ENCODE measurements at regions not wholly inside any gene's neighbourhood (a gene's known extent, or its start where the extent isn't known, plus 50 kb on each side); places are given as distances from the start of the nearest gene placed in this dataset.

GRCh38 chr6:150773969-150774368 lies 91.5 kb upstream of the MTHFD1L start:
- no peaks in the 10 kb centered on the region for H3K27me3 ChIP-seq (ENCODE audit: insufficient read depth, low read length)
- no peaks in the 10 kb centered on the region for H3F3A ChIP-seq (ENCODE audit: insufficient read depth, low read length)
- no peak overlapping the region for H3K9ac ChIP-seq (ENCODE audit: low read length)
- TF ChIP-seq CTCF (IDR thresholded peaks at IDR 0.05; ENCODE audit: low read length) (no peak), EZH2 (IDR thresholded peaks at IDR 0.05; ENCODE audit: borderline replicate concordance, low read length) (no peak)
- no peaks in the 10 kb centered on the region for H3K9me2 ChIP-seq (ENCODE audit: low read depth, low read length)
- H3K27ac ChIP-seq (ENCODE audit: low read depth, low read length, poor library complexity, severe bottlenecking) = no peak overlapping the region
- no peaks in the 10 kb centered on the region for H4K20me1 ChIP-seq (ENCODE audit: insufficient read depth, low read length)
- peaks cover 94% of the 10 kb centered on the region for H3K36me3 ChIP-seq (ENCODE audit: insufficient read depth, low read length)
- no peak overlapping the region for H3K4me3 ChIP-seq (ENCODE audit: low read depth, low read length, poor library complexity, severe bottlenecking)
- H3K4me1 ChIP-seq (ENCODE audit: insufficient read depth, low read length, severe bottlenecking) = no peaks in the 10 kb centered on the region
- H3K79me2 ChIP-seq (ENCODE audit: insufficient read depth, low read length) = 0 out of 2 replicates have a peak, but pooled peaks cover 10% of the 10 kb centered on the region
- H2AFZ ChIP-seq (ENCODE audit: low read length) = no peak overlapping the region
- no peak overlapping the region for H3K4me2 ChIP-seq (ENCODE audit: low read length)
- H3K9me3 ChIP-seq (ENCODE audit: low read length) = peaks cover 3% of the 10 kb centered on the region

- H3F3A ChIP-seq (ENCODE audit: insufficient read depth, low read length) = no peaks in the 10 kb centered on the region
- no peaks in the 10 kb centered on the region for H3K27me3 ChIP-seq (ENCODE audit: insufficient read depth, low read length)
- 0 out of 2 replicates have a peak, but pooled peaks cover 4% of the 10 kb centered on the region for H3K79me2 ChIP-seq (ENCODE audit: insufficient read depth, low read length)
- H3K4me3 ChIP-seq (ENCODE audit: low read depth, low read length, poor library complexity, severe bottlenecking) = no peak overlapping the region
- peaks cover 95% of the 10 kb centered on the region for H3K36me3 ChIP-seq (ENCODE audit: insufficient read depth, low read length)
- H3K9me2 ChIP-seq (ENCODE audit: low read depth, low read length) = no peaks in the 10 kb centered on the region
- TF ChIP-seq EZH2 (IDR thresholded peaks at IDR 0.05; ENCODE audit: borderline replicate concordance, low read length) = no peak
- peaks cover 3% of the 10 kb centered on the region for H3K9me3 ChIP-seq (ENCODE audit: low read length)
- no peak overlapping the region for H2AFZ ChIP-seq (ENCODE audit: low read length)
- H4K20me1 ChIP-seq (ENCODE audit: insufficient read depth, low read length) = no peaks in the 10 kb centered on the region
- H3K27ac ChIP-seq (ENCODE audit: low read depth, low read length, poor library complexity, severe bottlenecking) = no peak overlapping the region
- H3K4me1 ChIP-seq (ENCODE audit: insufficient read depth, low read length, severe bottlenecking) = no peaks in the 10 kb centered on the region
- no peak overlapping the region for H3K4me2 ChIP-seq (ENCODE audit: low read length)
- H3K9ac ChIP-seq (ENCODE audit: low read length) = no peak overlapping the region
Observed at GRCh38 chr6:150775415-150776203, 89.9 kb upstream of the MTHFD1L start.

- H3K36me3 ChIP-seq (ENCODE audit: insufficient read depth, low read length) = peaks cover 83% of the 10 kb centered on the region
- H3K4me3 ChIP-seq (ENCODE audit: low read depth, low read length, poor library complexity, severe bottlenecking) = no peak overlapping the region
- H3K27ac ChIP-seq (ENCODE audit: low read depth, low read length, poor library complexity, severe bottlenecking) = no peak overlapping the region
- H4K20me1 ChIP-seq (ENCODE audit: insufficient read depth, low read length) = no peaks in the 10 kb centered on the region
- TF ChIP-seq EZH2 (IDR thresholded peaks at IDR 0.05; ENCODE audit: borderline replicate concordance, low read length) (no peak), CTCF (IDR thresholded peaks at IDR 0.05; ENCODE audit: low read length) (no peak)
- H3K9me2 ChIP-seq (ENCODE audit: low read depth, low read length) = no peaks in the 10 kb centered on the region
- H3K4me2 ChIP-seq (ENCODE audit: low read length) = no peak overlapping the region
- H3F3A ChIP-seq (ENCODE audit: insufficient read depth, low read length) = no peaks in the 10 kb centered on the region
- 0 out of 2 replicates have a peak, but pooled peaks cover 4% of the 10 kb centered on the region for H3K79me2 ChIP-seq (ENCODE audit: insufficient read depth, low read length)
- H3K27me3 ChIP-seq (ENCODE audit: insufficient read depth, low read length) = no peaks in the 10 kb centered on the region
- H3K4me1 ChIP-seq (ENCODE audit: insufficient read depth, low read length, severe bottlenecking) = no peaks in the 10 kb centered on the region
- peaks cover 3% of the 10 kb centered on the region; the same call in 1 of the 2 replicates for H3K9me3 ChIP-seq (ENCODE audit: low read length)
- H3K9ac ChIP-seq (ENCODE audit: low read length) = no peak overlapping the region
- no peak overlapping the region for H2AFZ ChIP-seq (ENCODE audit: low read length)
Observed at GRCh38 chr6:150777736-150778135, 87.8 kb upstream of the MTHFD1L start.
